Activated B cell treated with CpG ODN at 0.5 μM for 24 hours (primary cell): ENCODE measurements at regions not wholly inside any gene's neighbourhood (a gene's known extent, or its start where the extent isn't known, plus 50 kb on each side); places are given as distances from the start of the nearest gene placed in this dataset.

Source experiments
- ATAC-seq: fragments of 200-7000 bp; cut with Tn5 transposase; one replicate; pipeline ENCODE4 v1.10.0; 2021; ENCODE audit warnings: low read depth, mild to moderate bottlenecking, moderate library complexity
- CTCF ChIA-PET: fragments of 350-600 bp; sonication (Branson Sonifier 250); formaldehyde crosslinking; loops from one replicate; lab custom pipeline; 2021; ENCODE audit warnings: antibody characterized with exemption; lab: Charles Lee
- POLR2A ChIA-PET: fragments of 350-600 bp; sonication (Branson Sonifier 250); formaldehyde crosslinking; loops from one replicate; lab custom pipeline; 2021; ENCODE audit warnings: antibody characterized with exemption; lab: Charles Lee
- DNase-seq: peaks from one replicate; pipeline ENCODE4 v3.0.0; 2022
- H3K27ac Mint-ChIP-seq: one replicate; pipeline ENCODE4 v1.8.0; 2020; ENCODE audit warnings: mixed read lengths
- H3K27me3 Mint-ChIP-seq: one replicate; pipeline ENCODE4 v1.8.0; 2021; ENCODE audit warnings: mixed read lengths
- H3K36me3 Mint-ChIP-seq: one replicate; pipeline ENCODE4 v1.8.0; 2021; ENCODE audit warnings: low read depth, mixed read lengths
- H3K4me1 Mint-ChIP-seq: one replicate; pipeline ENCODE4 v1.8.0; 2021; ENCODE audit warnings: mixed read lengths
- H3K4me3 Mint-ChIP-seq: one replicate; pipeline ENCODE4 v1.8.0; 2020; ENCODE audit warnings: mild to moderate bottlenecking, mixed read lengths
- H3K9me3 Mint-ChIP-seq: one replicate; pipeline ENCODE4 v1.8.0; 2020; ENCODE audit warnings: mixed read lengths
- intact Hi-C: fragments of 100-400 bp; cut with micrococcal nuclease; formaldehyde crosslinking; loops from one replicate; pipeline ENCODE4 v1.15.1; 2024
- TF ChIP-seq, protein P1 (sequence below): fragments of 200-600 bp; IDR thresholded peaks from one replicate; pipeline ENCODE4 v1.8.0; 2022; ENCODE audit warnings: antibody characterized with exemption, mild to moderate bottlenecking

DNA sequence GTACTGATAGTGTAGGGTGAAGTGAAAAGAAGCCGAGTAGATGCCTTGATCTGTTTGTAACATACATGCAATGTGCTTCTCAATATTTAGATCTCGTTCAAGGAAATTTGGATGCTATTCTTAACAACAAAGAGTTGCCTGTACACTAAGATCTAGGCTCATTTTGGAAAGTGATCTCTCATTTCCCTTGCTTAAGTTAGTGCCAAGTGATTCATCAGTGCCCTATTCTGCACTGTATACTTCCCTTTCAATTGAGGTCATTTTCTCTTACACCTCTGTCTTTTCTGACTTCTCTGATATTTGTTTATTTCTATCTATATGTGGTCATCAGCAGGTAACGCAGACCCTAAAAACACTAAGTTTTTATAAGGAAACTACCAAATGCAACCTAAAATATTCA, 528.6 kb upstream of the PTPRD start:
- Mint-ChIP-seq H3K9me3 (peaks cover 4% of the 10 kb centered on the region), H3K4me3 (no peak overlapping the region), H3K4me1 (no peaks in the 10 kb centered on the region), H3K36me3 (no peaks in the 10 kb centered on the region), H3K27me3 (no peaks in the 10 kb centered on the region), H3K27ac (no peak overlapping the region)
- POLR2A ChIA-PET = no interaction called here
- DNase-seq (no peak), ATAC-seq (no peak)
- intact Hi-C loops = no loop called here
- CTCF ChIA-PET = no interaction called here
- TF ChIP-seq, protein P1, sequence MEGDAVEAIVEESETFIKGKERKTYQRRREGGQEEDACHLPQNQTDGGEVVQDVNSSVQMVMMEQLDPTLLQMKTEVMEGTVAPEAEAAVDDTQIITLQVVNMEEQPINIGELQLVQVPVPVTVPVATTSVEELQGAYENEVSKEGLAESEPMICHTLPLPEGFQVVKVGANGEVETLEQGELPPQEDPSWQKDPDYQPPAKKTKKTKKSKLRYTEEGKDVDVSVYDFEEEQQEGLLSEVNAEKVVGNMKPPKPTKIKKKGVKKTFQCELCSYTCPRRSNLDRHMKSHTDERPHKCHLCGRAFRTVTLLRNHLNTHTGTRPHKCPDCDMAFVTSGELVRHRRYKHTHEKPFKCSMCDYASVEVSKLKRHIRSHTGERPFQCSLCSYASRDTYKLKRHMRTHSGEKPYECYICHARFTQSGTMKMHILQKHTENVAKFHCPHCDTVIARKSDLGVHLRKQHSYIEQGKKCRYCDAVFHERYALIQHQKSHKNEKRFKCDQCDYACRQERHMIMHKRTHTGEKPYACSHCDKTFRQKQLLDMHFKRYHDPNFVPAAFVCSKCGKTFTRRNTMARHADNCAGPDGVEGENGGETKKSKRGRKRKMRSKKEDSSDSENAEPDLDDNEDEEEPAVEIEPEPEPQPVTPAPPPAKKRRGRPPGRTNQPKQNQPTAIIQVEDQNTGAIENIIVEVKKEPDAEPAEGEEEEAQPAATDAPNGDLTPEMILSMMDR = no peak

DNA sequence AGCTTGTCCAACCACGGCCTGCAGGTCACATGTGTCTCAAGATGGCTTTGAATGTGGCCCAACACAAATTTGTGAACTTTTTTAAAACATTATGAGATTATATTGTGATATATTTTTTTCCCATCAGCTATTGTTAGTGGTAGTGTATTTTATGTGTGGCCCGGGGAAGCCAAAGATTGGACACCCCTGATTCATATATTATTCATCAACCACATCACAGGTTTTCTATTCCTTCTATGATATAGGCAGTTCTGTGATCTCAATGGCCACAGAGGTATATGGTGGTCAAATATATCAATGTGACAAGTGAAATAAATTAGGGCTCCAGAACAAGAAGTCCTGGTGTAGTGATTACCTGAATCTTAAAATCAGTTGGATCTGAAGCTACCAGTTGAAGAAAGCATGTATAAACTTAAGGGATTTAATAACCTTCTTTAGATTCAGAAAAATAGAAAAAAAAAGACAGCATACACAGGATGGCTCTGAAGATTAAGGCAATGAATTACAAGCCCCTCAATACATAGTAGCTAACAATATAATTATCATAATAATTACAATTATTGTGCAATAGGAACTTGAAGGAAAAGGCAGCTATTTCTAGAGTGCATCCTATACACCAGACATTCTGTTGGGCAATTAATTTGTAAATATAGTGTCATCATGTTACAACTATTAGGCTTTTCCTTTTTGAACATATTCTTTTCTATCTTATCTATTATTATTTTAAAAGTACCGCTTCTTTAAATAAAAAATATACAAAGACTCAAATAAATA, 530.4 kb upstream of the PTPRD start:
- DNase-seq = no peak
- Mint-ChIP-seq H3K4me1 (no peaks in the 10 kb centered on the region), H3K36me3 (no peaks in the 10 kb centered on the region), H3K27ac (no peak overlapping the region), H3K9me3 (peaks cover 4% of the 10 kb centered on the region), H3K27me3 (no peaks in the 10 kb centered on the region), H3K4me3 (no peak overlapping the region)
- intact Hi-C loops = no loop called here
- TF ChIP-seq, protein P1 = no peak
- POLR2A ChIA-PET = no interaction called here
- CTCF ChIA-PET = no interaction called here
- ATAC-seq = no peak

DNA sequence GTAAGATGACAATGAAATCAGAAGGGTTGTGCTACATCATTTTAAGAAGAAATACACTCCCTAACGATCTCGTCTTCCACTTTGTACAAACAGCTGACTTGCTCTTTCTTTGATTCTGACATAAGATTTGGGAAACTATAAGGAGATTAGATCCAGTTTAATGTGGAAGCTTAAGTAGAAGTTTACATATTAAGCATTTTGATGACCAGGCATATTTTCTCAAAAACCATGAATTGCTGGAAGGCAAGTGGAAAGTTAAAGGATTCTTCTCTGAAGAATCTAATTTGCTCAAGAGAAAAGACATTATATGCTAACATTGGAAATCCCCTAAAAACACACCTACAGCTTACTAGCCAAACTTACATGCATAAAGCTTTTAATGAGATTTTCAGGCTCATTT, 531.9 kb upstream of the PTPRD start:
- ATAC-seq = no peak
- CTCF ChIA-PET = no interaction called here
- intact Hi-C loops = no loop called here
- POLR2A ChIA-PET = no interaction called here
- peaks cover 7% of the 10 kb centered on the region for H3K9me3 Mint-ChIP-seq
- no peak overlapping the region for H3K27ac Mint-ChIP-seq
- TF ChIP-seq, protein P1 = no peak
- H3K4me3 Mint-ChIP-seq = no peak overlapping the region
- H3K4me1 Mint-ChIP-seq = no peaks in the 10 kb centered on the region
- H3K27me3 Mint-ChIP-seq = no peaks in the 10 kb centered on the region
- DNase-seq = no peak
- no peaks in the 10 kb centered on the region for H3K36me3 Mint-ChIP-seq

DNA sequence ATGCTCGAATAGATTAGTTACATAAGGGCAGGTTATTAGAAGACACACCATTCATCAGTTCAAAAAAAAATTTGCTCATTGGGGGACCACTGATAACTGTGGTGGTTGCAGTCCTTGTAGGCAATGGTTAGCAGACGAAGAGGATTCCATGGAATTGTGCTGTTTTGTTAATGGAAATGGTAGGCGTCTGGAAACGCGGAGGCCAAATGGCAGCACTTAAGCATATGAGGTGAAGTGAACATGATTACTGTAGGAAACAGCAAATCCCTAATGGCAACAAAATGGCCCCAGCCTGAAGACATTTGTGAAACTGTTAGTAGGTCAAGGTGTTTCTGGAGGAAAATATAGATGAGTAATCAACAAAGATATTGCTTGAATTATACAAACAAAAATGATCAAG, 535.4 kb upstream of the PTPRD start:
- no peaks in the 10 kb centered on the region for H3K27me3 Mint-ChIP-seq
- CTCF ChIA-PET = no interaction called here
- POLR2A ChIA-PET = no interaction called here
- TF ChIP-seq, protein P1 = no peak
- no peak for DNase-seq
- peaks cover 7% of the 10 kb centered on the region for H3K9me3 Mint-ChIP-seq
- no peak overlapping the region for H3K27ac Mint-ChIP-seq
- no peaks in the 10 kb centered on the region for H3K36me3 Mint-ChIP-seq
- intact Hi-C loops = no loop called here
- no peaks in the 10 kb centered on the region for H3K4me1 Mint-ChIP-seq
- no peak for ATAC-seq
- H3K4me3 Mint-ChIP-seq = no peak overlapping the region

DNA sequence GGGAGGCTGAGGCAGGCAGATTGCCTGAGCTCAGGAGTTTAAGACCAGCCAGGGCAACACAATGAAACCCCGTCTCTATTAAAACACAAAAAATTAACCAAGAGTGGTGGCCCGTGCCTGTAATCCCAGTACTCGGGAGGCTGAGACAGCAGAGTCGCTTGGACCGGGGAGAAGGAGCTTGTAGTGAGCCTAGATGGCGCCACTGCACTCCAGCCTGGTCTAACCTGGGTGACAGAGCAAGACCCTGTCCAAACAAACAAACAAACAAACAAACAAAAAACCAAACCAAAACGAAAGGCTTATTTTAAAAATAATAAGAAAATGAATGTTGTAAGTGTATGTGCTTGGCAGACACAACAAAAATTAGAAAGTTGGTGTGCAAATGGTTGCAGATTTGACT, 536.3 kb upstream of the PTPRD start:
- intact Hi-C loops = no loop called here
- no peak overlapping the region for H3K4me3 Mint-ChIP-seq
- ATAC-seq (no peak), DNase-seq (no peak)
- peaks cover 7% of the 10 kb centered on the region for H3K9me3 Mint-ChIP-seq
- no peak overlapping the region for H3K27ac Mint-ChIP-seq
- ChIA-PET POLR2A (no interaction called here), CTCF (no interaction called here)
- TF ChIP-seq, protein P1 = no peak
- H3K4me1 Mint-ChIP-seq = no peaks in the 10 kb centered on the region
- H3K36me3 Mint-ChIP-seq = no peaks in the 10 kb centered on the region
- H3K27me3 Mint-ChIP-seq = no peaks in the 10 kb centered on the region
